H9 (cell line): ENCODE measurements at regions not wholly inside any gene's neighbourhood (a gene's known extent, or its start where the extent isn't known, plus 50 kb on each side); places are given as distances from the start of the nearest gene placed in this dataset.

ENCODE experiments used
- DNase-seq: peaks from one replicate; pipeline ENCODE4 v3.0.0-alpha.2; 2017
- H2AFZ ChIP-seq: one replicate; pipeline ENCODE4 v1.6.1; 2013; ENCODE audit warnings: mild to moderate bottlenecking, low read length, control low read depth, moderate library complexity
- H2AK5ac ChIP-seq: 2 replicates; pipeline ENCODE4 v1.6.1; 2013; ENCODE audit warnings: low read length, control low read depth, mixed read lengths; ENCODE audit not compliant: insufficient read length
- H2BK120ac ChIP-seq: one replicate; pipeline ENCODE4 v1.6.1; 2013; ENCODE audit warnings: low read depth, mild to moderate bottlenecking, low read length, control low read depth, inconsistent platforms; ENCODE audit not compliant: poor library complexity, severe bottlenecking
- H2BK12ac ChIP-seq: 2 replicates; pipeline ENCODE4 v1.6.1; 2013; ENCODE audit warnings: low read length, control low read depth, mixed read lengths, low read depth; ENCODE audit not compliant: insufficient read length
- H2BK15ac ChIP-seq: 2 replicates; pipeline ENCODE4 v1.6.1; 2013; ENCODE audit warnings: low read depth, low read length, control low read depth
- H2BK20ac ChIP-seq: one replicate; pipeline ENCODE4 v1.6.1; 2013; ENCODE audit warnings: low read depth, mild to moderate bottlenecking, low read length, control low read depth, inconsistent platforms; ENCODE audit not compliant: poor library complexity, severe bottlenecking
- H2BK5ac ChIP-seq: 2 replicates; pipeline ENCODE4 v1.6.1; 2013; ENCODE audit warnings: low read length, control low read depth, mixed read lengths; ENCODE audit not compliant: insufficient read length
- H3K14ac ChIP-seq: 2 replicates; pipeline ENCODE4 v1.6.1; 2013; ENCODE audit warnings: low read length, control low read depth; ENCODE audit not compliant: insufficient read depth
- H3K18ac ChIP-seq: 2 replicates; pipeline ENCODE4 v1.6.1; 2013; ENCODE audit warnings: low read depth, mild to moderate bottlenecking, mixed read lengths, low read length, control low read depth; ENCODE audit not compliant: insufficient read length
- H3K23ac ChIP-seq: 2 replicates; pipeline ENCODE4 v1.6.1; 2013; ENCODE audit warnings: low read length, control low read depth, mixed read lengths, low read depth; ENCODE audit not compliant: insufficient read length
- H3K23me2 ChIP-seq: 2 replicates; pipeline ENCODE4 v1.6.1; 2013; ENCODE audit warnings: low read depth, mild to moderate bottlenecking, mixed read lengths, low read length, control low read depth; ENCODE audit not compliant: insufficient read length, poor library complexity, severe bottlenecking
- H3K27ac ChIP-seq: 2 replicates; pipeline ENCODE4 v1.5.1; 2013; ENCODE audit warnings: low read length, control low read depth, mixed read lengths, low read depth; ENCODE audit not compliant: insufficient read length
- H3K27me3 ChIP-seq: 2 replicates; pipeline ENCODE4 v1.6.1; 2013; ENCODE audit warnings: low read length, control low read depth, inconsistent platforms; ENCODE audit not compliant: insufficient read depth
- H3K4ac ChIP-seq: 2 replicates; pipeline ENCODE4 v1.6.1; 2013; ENCODE audit warnings: low read depth, mild to moderate bottlenecking, control low read depth, inconsistent platforms, low read length, moderate library complexity
- H3K4me1 ChIP-seq: 2 replicates; pipeline ENCODE4 v1.6.1; 2013; ENCODE audit warnings: low read length, control low read depth, inconsistent platforms; ENCODE audit not compliant: insufficient read depth
- H3K4me2 ChIP-seq: 2 replicates; pipeline ENCODE4 v1.6.1; 2013; ENCODE audit warnings: low read length, control low read depth, mixed read lengths; ENCODE audit not compliant: insufficient read length, insufficient read depth
- H3K56ac ChIP-seq: 2 replicates; pipeline ENCODE4 v1.6.1; 2013; ENCODE audit warnings: low read depth, mild to moderate bottlenecking, mixed read lengths, low read length, control low read depth; ENCODE audit not compliant: insufficient read length
- H3K79me1 ChIP-seq: 2 replicates; pipeline ENCODE4 v1.6.1; 2013; ENCODE audit warnings: low read depth, mild to moderate bottlenecking, moderate library complexity, low read length, control low read depth, inconsistent platforms; ENCODE audit not compliant: insufficient read depth, poor library complexity, severe bottlenecking
- H3K79me2 ChIP-seq: 2 replicates; pipeline ENCODE4 v1.6.1; 2013; ENCODE audit warnings: low read length, control low read depth, inconsistent platforms; ENCODE audit not compliant: insufficient read depth
- H3K9ac ChIP-seq: 2 replicates; pipeline ENCODE4 v1.6.1; 2013; ENCODE audit warnings: low read length, control low read depth, mixed read lengths; ENCODE audit not compliant: insufficient read length; ENCODE audit errors: extremely low read depth
- H3K9me3 ChIP-seq: one replicate; pipeline ENCODE4 v1.6.1; 2013; ENCODE audit warnings: low read depth, low read length, inconsistent platforms; ENCODE audit not compliant: control insufficient read depth
- H3T11ph ChIP-seq: one replicate; pipeline ENCODE4 v1.6.1; 2013; ENCODE audit warnings: mild to moderate bottlenecking, low read length, control low read depth, inconsistent platforms
- H4K20me1 ChIP-seq: one replicate; pipeline ENCODE4 v1.6.1; 2013; ENCODE audit not compliant: control insufficient read depth, insufficient read length, insufficient read depth
- H4K5ac ChIP-seq: 2 replicates; pipeline ENCODE4 v1.6.1; 2013; ENCODE audit warnings: low read depth, mild to moderate bottlenecking, mixed read lengths, low read length, control low read depth; ENCODE audit not compliant: insufficient read length
- H4K8ac ChIP-seq: replicated peaks from 2 replicates; pipeline ENCODE4 v1.6.1; 2013; ENCODE audit warnings: low read length, control low read depth, mixed read lengths, low read depth; ENCODE audit not compliant: insufficient read length
- H4K91ac ChIP-seq: 2 replicates; pipeline ENCODE4 v1.6.1; 2013; ENCODE audit warnings: low read depth, mild to moderate bottlenecking, moderate library complexity, mixed read lengths, low read length, control low read depth; ENCODE audit not compliant: insufficient read length
- H3K27ac Mint-ChIP-seq, 3 experiments: 2 replicates in 2 of 3; 3 replicates in 1 of 3; pipeline ENCODE4 v1.8.0; 2020 to 2021; ENCODE audit warnings: mixed read lengths in 3 of 3, mild to moderate bottlenecking in 1 of 3, moderate library complexity in 1 of 3
- H3K27me3 Mint-ChIP-seq: 2 replicates; pipeline ENCODE4 v1.8.0; 2021; ENCODE audit warnings: low read depth, mild to moderate bottlenecking, moderate library complexity, mixed read lengths
- H3K36me3 Mint-ChIP-seq, 3 experiments: 2 replicates in 2 of 3; 3 replicates in 1 of 3; pipeline ENCODE4 v1.8.0; 2020 to 2021; ENCODE audit warnings: low read depth in 3 of 3, mixed read lengths in 3 of 3; ENCODE audit not compliant: insufficient read depth in 1 of 3
- H3K4me1 Mint-ChIP-seq, 2 experiments: 2 replicates each; pipeline ENCODE4 v1.8.0; 2020; ENCODE audit warnings: mixed read lengths in 2 of 2
- H3K4me3 Mint-ChIP-seq, 2 experiments: 2 replicates in 1 of 2; 3 replicates in 1 of 2; pipeline ENCODE4 v1.8.0; 2020 to 2021; ENCODE audit warnings: mild to moderate bottlenecking in 2 of 2, mixed read lengths in 2 of 2, moderate library complexity in 1 of 2
- H3K9me3 Mint-ChIP-seq, 2 experiments: 2 replicates in 1 of 2; 3 replicates in 1 of 2; pipeline ENCODE4 v1.8.0; 2020; ENCODE audit warnings: mild to moderate bottlenecking in 2 of 2, mixed read lengths in 2 of 2, moderate library complexity in 1 of 2
- CTCF ChIP-seq: fragments of 200-600 bp; sonication (generic); conservative IDR thresholded peaks from 3 replicates; pipeline ENCODE4 v1.8.0; 2021; ENCODE audit warnings: antibody characterized with exemption, mild to moderate bottlenecking
- WGBS: extraction: QIAGEN DNeasy Blood & Tissue Kit; methylation state at CpG from one replicate; pipeline ENCODE4 v1.1.7; 2013; ENCODE audit warnings: missing lambda C conversion rate, low lambda C conversion rate, mixed read lengths; ENCODE audit not compliant: insufficient read length; ENCODE audit errors: extremely low coverage; 5-methylcytosine and 5-hydroxymethylcytosine counted together

- no peak overlapping the region for H3K27ac ChIP-seq
- H3K9me3 Mint-ChIP-seq: no peaks in the 10 kb centered on the region
These were observed 647.7 kb upstream of the ITGA1 start for GRCh38 chr5:52139888-52140615.

More at GRCh38 chr5:52139888-52140615, 647.7 kb upstream of the ITGA1 start:
- no peak overlapping the region for H3K56ac ChIP-seq
- no peak overlapping the region for H3K27ac Mint-ChIP-seq
- H3K18ac ChIP-seq: no peak overlapping the region
- no peak overlapping the region for H3K9ac ChIP-seq
- H2BK20ac ChIP-seq: no peak overlapping the region
- no CpG with 5 or more reads among the region's 3 CpGs for WGBS
- H3K79me1 ChIP-seq: no peaks in the 10 kb centered on the region
- no peak overlapping the region for H2AK5ac ChIP-seq
- no peaks in the 10 kb centered on the region for H3K4me1 ChIP-seq
- H4K8ac ChIP-seq: no peak overlapping the region
- H2AFZ ChIP-seq: no peak overlapping the region
- H2BK15ac ChIP-seq: no peak overlapping the region
- no peaks in the 10 kb centered on the region for H3K27me3 ChIP-seq
- H4K20me1 ChIP-seq: no peaks in the 10 kb centered on the region
- H3K23me2 ChIP-seq: no peaks in the 10 kb centered on the region
- no peak for DNase-seq
- H3K27me3 Mint-ChIP-seq: no peaks in the 10 kb centered on the region
- H3K14ac ChIP-seq: no peak overlapping the region
- no peak overlapping the region for H3K23ac ChIP-seq
- no peak overlapping the region for H2BK5ac ChIP-seq
- H4K91ac ChIP-seq: no peak overlapping the region
- H3K4me1 Mint-ChIP-seq: no peaks in the 10 kb centered on the region
- H2BK120ac ChIP-seq: no peak overlapping the region
- no peaks in the 10 kb centered on the region for H3K36me3 Mint-ChIP-seq
- no peak overlapping the region for H3K4me2 ChIP-seq
- no peak overlapping the region for H3K4ac ChIP-seq
- no peak overlapping the region for H3K4me3 Mint-ChIP-seq
- H4K5ac ChIP-seq: no peak overlapping the region
- no peaks in the 10 kb centered on the region for H3K9me3 ChIP-seq
- no peak overlapping the region for H2BK12ac ChIP-seq
- no peaks in the 10 kb centered on the region for H3K79me2 ChIP-seq
- H3T11ph ChIP-seq: no peak overlapping the region
- TF ChIP-seq CTCF: no peak
